ENCODE measurements at regions not wholly inside any gene's neighbourhood (a gene's known extent, or its start where the extent isn't known, plus 50 kb on each side); places are given as distances from the start of the nearest gene placed in this dataset.

DNA sequence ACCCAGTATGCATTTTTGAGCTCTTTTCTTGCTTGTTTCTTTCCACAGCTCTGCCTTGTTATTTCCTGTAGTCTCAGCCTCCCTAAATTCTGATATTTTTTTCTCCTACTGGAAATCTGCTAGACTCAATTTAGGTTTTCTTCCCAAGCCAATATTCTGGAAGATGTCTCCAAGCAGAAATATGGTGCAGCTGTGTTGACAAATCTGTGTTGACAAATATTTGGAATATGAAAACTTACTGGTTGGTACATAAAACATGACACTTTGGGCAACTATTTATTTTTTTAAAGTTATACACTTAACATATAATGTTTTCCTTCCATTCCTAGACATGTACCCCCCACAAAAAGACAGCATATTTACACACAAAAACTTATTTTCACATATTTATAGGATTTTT is 1048.4 kb downstream of the NCAM2 start:
- DNase-seq (ENCODE audit: low read depth, low spot score) (no peak), ATAC-seq (no peak), FAIRE-seq (no peak)
- ChIA-PET CTCF (no interaction called here), POLR2A (no interaction called here), SMC1A (ENCODE audit: uncharacterized antibody, unreplicated experiment) (no interaction called here), RAD21 (ENCODE audit: unreplicated experiment) (no interaction called here)
- H2AFZ ChIP-seq (ENCODE audit: control insufficient read depth, low read depth, low read length), result no peak overlapping the region
- intact Hi-C loops (cut with micrococcal nuclease; ENCODE audit: unreplicated experiment) (no loop called here), in situ Hi-C loops (cut with MboI) (no loop called here)
- no peaks in the 10 kb centered on the region for H3K4me1 ChIP-seq (ENCODE audit: control insufficient read depth, insufficient read depth, low read length)
- H3K79me2 ChIP-seq (ENCODE audit: control insufficient read depth, insufficient read depth, low read length), result no peaks in the 10 kb centered on the region
- no peaks in the 10 kb centered on the region for H3K9me3 ChIP-seq (replicated peaks; ENCODE audit: control insufficient read depth, insufficient read depth, low read length)
- no TSS peak for BruUV-seq (replicated peaks)
- H3K4me3 ChIP-seq, result no peak overlapping the region
- no peak overlapping the region for H3K9ac ChIP-seq (ENCODE audit: control insufficient read depth, insufficient read depth, low read length)
- H4K20me1 ChIP-seq (ENCODE audit: control insufficient read depth, insufficient read depth), result no peaks in the 10 kb centered on the region
- no peaks in the 10 kb centered on the region for H3K27me3 ChIP-seq (replicated peaks in 1 of 2; ENCODE audit: control insufficient read depth in 2 of 2, insufficient read depth in 2 of 2, low read length in 1 of 2)
- no peak overlapping the region for H3K4me2 ChIP-seq (ENCODE audit: control insufficient read depth, insufficient read depth)
- H3K36me3 ChIP-seq (ENCODE audit: control insufficient read depth in 2 of 2, insufficient read depth in 2 of 2, low read length in 1 of 2), result no peaks in the 10 kb centered on the region
- TF ChIP-seq SMC3 (IDR thresholded peaks at IDR 0.05; ENCODE audit: borderline replicate concordance, low read length) (no peak), ESRRA (IDR thresholded peaks at IDR 0.05; ENCODE audit: low read length) (no peak), MTA3 (IDR thresholded peaks at IDR 0.05; ENCODE audit: borderline replicate concordance, low read length) (no peak), ZBED1 (IDR thresholded peaks at IDR 0.05; ENCODE audit: borderline replicate concordance) (no peak)
- TF ChIP-seq, protein P1, sequence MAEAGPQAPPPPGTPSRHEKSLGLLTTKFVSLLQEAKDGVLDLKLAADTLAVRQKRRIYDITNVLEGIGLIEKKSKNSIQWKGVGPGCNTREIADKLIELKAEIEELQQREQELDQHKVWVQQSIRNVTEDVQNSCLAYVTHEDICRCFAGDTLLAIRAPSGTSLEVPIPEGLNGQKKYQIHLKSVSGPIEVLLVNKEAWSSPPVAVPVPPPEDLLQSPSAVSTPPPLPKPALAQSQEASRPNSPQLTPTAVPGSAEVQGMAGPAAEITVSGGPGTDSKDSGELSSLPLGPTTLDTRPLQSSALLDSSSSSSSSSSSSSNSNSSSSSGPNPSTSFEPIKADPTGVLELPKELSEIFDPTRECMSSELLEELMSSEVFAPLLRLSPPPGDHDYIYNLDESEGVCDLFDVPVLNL (IDR thresholded peaks at IDR 0.05; ENCODE audit: low read depth, low read length), result no peak
- H3K27ac ChIP-seq (ENCODE audit: control insufficient read depth, insufficient read depth), result no peak overlapping the region

DNA sequence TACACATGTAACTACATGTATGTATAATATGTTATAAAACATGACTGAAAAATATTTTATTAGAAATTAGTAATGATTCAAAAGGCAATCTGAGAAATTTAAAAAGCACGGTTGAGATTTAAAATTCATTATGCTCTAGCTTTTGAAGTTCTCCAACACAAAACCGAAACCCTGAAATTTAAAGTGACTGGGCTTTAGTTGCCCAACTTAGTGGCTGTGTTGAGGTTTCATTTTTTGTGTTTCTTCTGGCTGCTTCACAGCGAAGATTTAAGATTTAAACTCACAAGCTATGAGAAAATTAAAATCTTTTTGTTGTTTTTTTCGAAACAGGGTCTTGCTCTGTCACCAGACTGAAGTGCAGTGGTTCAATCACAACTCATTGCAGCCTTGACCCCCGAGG is 1058.7 kb downstream of the NCAM2 start:
- CTCF ChIA-PET, result no interaction called here
- WGBS (ENCODE audit: insufficient coverage, insufficient replicate concordance, low lambda C conversion rate, missing lambda C conversion rate), result 17% methylated on average over 5 of the region's 5 CpGs
- TF ChIP-seq MYC (IDR thresholded peaks at IDR 0.05; ENCODE audit: insufficient read depth, insufficient read length, insufficient replicate concordance, low read length, severe bottlenecking) (no peak), FOS (IDR thresholded peaks at IDR 0.05; ENCODE audit: borderline replicate concordance, extremely low read depth, insufficient read length) (no peak), IKZF2 (IDR thresholded peaks at IDR 0.05) (no peak), SREBF1 (IDR thresholded peaks at IDR 0.05; ENCODE audit: low read length) (no peak), ASH2L (IDR thresholded peaks at IDR 0.05; ENCODE audit: borderline replicate concordance, low read depth) (no peak), IRF4 (IDR thresholded peaks at IDR 0.05; ENCODE audit: low read depth, low read length) (no peak), GABPA (IDR thresholded peaks at IDR 0.05; ENCODE audit: low read depth) (no peak), HCFC1 (IDR thresholded peaks at IDR 0.05; ENCODE audit: low read length) (no peak), EP300 (IDR thresholded peaks at IDR 0.05; ENCODE audit: borderline replicate concordance in 1 of 2, control insufficient read depth in 1 of 2, low read depth in 2 of 2, low read length in 2 of 2) (no peak), SIN3A (IDR thresholded peaks at IDR 0.05; ENCODE audit: low read depth, low read length) (no peak), MTA3 (IDR thresholded peaks at IDR 0.05; ENCODE audit: borderline replicate concordance, low read length) (no peak), NR2C1 (IDR thresholded peaks at IDR 0.05) (no peak)
- TF ChIP-seq, protein P2, sequence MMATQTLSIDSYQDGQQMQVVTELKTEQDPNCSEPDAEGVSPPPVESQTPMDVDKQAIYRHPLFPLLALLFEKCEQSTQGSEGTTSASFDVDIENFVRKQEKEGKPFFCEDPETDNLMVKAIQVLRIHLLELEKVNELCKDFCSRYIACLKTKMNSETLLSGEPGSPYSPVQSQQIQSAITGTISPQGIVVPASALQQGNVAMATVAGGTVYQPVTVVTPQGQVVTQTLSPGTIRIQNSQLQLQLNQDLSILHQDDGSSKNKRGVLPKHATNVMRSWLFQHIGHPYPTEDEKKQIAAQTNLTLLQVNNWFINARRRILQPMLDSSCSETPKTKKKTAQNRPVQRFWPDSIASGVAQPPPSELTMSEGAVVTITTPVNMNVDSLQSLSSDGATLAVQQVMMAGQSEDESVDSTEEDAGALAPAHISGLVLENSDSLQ (IDR thresholded peaks at IDR 0.05), result no peak
- TF ChIP-seq, protein P3, sequence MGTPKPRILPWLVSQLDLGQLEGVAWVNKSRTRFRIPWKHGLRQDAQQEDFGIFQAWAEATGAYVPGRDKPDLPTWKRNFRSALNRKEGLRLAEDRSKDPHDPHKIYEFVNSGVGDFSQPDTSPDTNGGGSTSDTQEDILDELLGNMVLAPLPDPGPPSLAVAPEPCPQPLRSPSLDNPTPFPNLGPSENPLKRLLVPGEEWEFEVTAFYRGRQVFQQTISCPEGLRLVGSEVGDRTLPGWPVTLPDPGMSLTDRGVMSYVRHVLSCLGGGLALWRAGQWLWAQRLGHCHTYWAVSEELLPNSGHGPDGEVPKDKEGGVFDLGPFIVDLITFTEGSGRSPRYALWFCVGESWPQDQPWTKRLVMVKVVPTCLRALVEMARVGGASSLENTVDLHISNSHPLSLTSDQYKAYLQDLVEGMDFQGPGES (IDR thresholded peaks at IDR 0.05), result no peak

More for the DNA sequence above, 1058.7 kb downstream of the NCAM2 start:
- Histone ChIP-seq H3K9ac (ENCODE audit: control insufficient read depth, insufficient read depth, low read length) (no peak overlapping the region), H3K9me3 (replicated peaks; ENCODE audit: control insufficient read depth, insufficient read depth, low read length) (no peaks in the 10 kb centered on the region; the same call in 2 of the 3 replicates), H3K36me3 (ENCODE audit: control insufficient read depth in 2 of 2, insufficient read depth in 2 of 2, low read length in 1 of 2) (no peaks in the 10 kb centered on the region), H3K27ac (ENCODE audit: control insufficient read depth, insufficient read depth) (no peak overlapping the region), H3K79me2 (ENCODE audit: control insufficient read depth, insufficient read depth, low read length) (no peaks in the 10 kb centered on the region), H3K4me1 (ENCODE audit: control insufficient read depth, insufficient read depth, low read length) (no peaks in the 10 kb centered on the region), H3K4me3 (no peak overlapping the region), H4K20me1 (ENCODE audit: control insufficient read depth, insufficient read depth) (no peaks in the 10 kb centered on the region), H3K27me3 (replicated peaks in 1 of 2; ENCODE audit: control insufficient read depth in 2 of 2, insufficient read depth in 2 of 2, low read length in 1 of 2) (no peaks in the 10 kb centered on the region), H3K4me2 (ENCODE audit: control insufficient read depth, insufficient read depth) (no peak overlapping the region), H2AFZ (ENCODE audit: control insufficient read depth, low read depth, low read length) (no peak overlapping the region)
- FAIRE-seq, result no peak
- ATAC-seq, result no peak
- ChIA-PET RAD21 (ENCODE audit: unreplicated experiment) (no interaction called here), SMC1A (ENCODE audit: uncharacterized antibody, unreplicated experiment) (no interaction called here), POLR2A (no interaction called here)
- no peak for DNase-seq (ENCODE audit: low read depth, low spot score)
- in situ Hi-C loops (cut with MboI) (no loop called here), intact Hi-C loops (cut with micrococcal nuclease; ENCODE audit: unreplicated experiment) (no loop called here)
- no TSS peak for BruUV-seq (replicated peaks)
